MM.1S (cell line): ENCODE measurements at regions not wholly inside any gene's neighbourhood (a gene's known extent, or its start where the extent isn't known, plus 50 kb on each side); places are given as distances from the start of the nearest gene placed in this dataset.

Experiments used
- DNase-seq: peaks from one replicate; pipeline ENCODE4 v3.0.0-alpha.2; 2015
- H2AFZ ChIP-seq: fragments of 300-600 bp; sonication (generic); 2 replicates; pipeline ENCODE4 v1.6.0; 2016; ENCODE audit warnings: antibody characterized with exemption, low read length
- H3F3A ChIP-seq: fragments of 300-600 bp; sonication (generic); 2 replicates; pipeline ENCODE4 v1.6.1; 2016; ENCODE audit warnings: mild to moderate bottlenecking, antibody characterized with exemption, low read length, moderate library complexity, mixed read lengths; ENCODE audit not compliant: insufficient read depth
- H3K27ac ChIP-seq: fragments of 300-600 bp; sonication (generic); 2 replicates; pipeline ENCODE4 v1.5.1; 2016; ENCODE audit warnings: mild to moderate bottlenecking, low read length
- H3K27me3 ChIP-seq: fragments of 300-600 bp; sonication (generic); replicated peaks from 2 replicates; pipeline ENCODE4 v1.6.0; 2016; ENCODE audit warnings: low read length; ENCODE audit not compliant: insufficient read depth
- H3K36me3 ChIP-seq: fragments of 300-600 bp; sonication (generic); replicated peaks from 2 replicates; pipeline ENCODE4 v1.6.1; 2016; ENCODE audit warnings: mild to moderate bottlenecking, low read length, mixed read lengths; ENCODE audit not compliant: insufficient read depth
- H3K4me1 ChIP-seq: fragments of 300-600 bp; sonication (generic); 2 replicates; pipeline ENCODE4 v1.6.1; 2016; ENCODE audit warnings: low read length, mixed read lengths
- H3K4me2 ChIP-seq: fragments of 300-600 bp; sonication (generic); 2 replicates; pipeline ENCODE4 v1.6.0; 2016; ENCODE audit warnings: low read depth, low read length
- H3K4me3 ChIP-seq: fragments of 300-600 bp; sonication (generic); 2 replicates; pipeline ENCODE4 v1.5.1; 2016; ENCODE audit warnings: low read length, mixed read lengths
- H3K79me2 ChIP-seq: fragments of 300-600 bp; sonication (generic); 2 replicates; pipeline ENCODE4 v1.6.1; 2016; ENCODE audit warnings: mixed run types, low read length, mixed read lengths
- H3K9ac ChIP-seq: fragments of 300-600 bp; sonication (generic); 2 replicates; pipeline ENCODE4 v1.6.1; 2016; ENCODE audit warnings: low read length, mixed read lengths
- H3K9me2 ChIP-seq: fragments of 300-600 bp; sonication (generic); replicated peaks from 2 replicates; pipeline ENCODE4 v1.6.1; 2016; ENCODE audit warnings: mild to moderate bottlenecking, low read length, mixed read lengths; ENCODE audit not compliant: insufficient read depth
- H3K9me3 ChIP-seq: fragments of 300-600 bp; sonication (generic); replicated peaks from 2 replicates; pipeline ENCODE4 v1.6.1; 2016; ENCODE audit warnings: mild to moderate bottlenecking, low read length, mixed read lengths; ENCODE audit not compliant: insufficient read depth
- H4K20me1 ChIP-seq: fragments of 300-600 bp; sonication (generic); 2 replicates; pipeline ENCODE4 v1.6.1; 2016; ENCODE audit warnings: mild to moderate bottlenecking, low read length, moderate library complexity, mixed read lengths; ENCODE audit not compliant: insufficient read depth
- CTCF ChIP-seq: fragments of 300-600 bp; sonication (generic); IDR thresholded peaks from 2 replicates; pipeline ENCODE4 v1.5.1; 2016; ENCODE audit warnings: antibody characterized with exemption, low read length, mixed read lengths
- EZH2 ChIP-seq: fragments of 300-600 bp; sonication (generic); optimal IDR thresholded peaks from 2 replicates; pipeline ENCODE3; 2017; ENCODE audit warnings: low read depth, mild to moderate bottlenecking, antibody characterized with exemption, low read length, mixed read lengths
- EZH2phosphoT487 ChIP-seq: fragments of 300-600 bp; sonication (generic); IDR thresholded peaks from 2 replicates; pipeline ENCODE4 v1.6.1; 2018; ENCODE audit warnings: antibody characterized with exemption, low read length

- no peaks in the 10 kb centered on the region for H3K79me2 ChIP-seq
- H3K9ac ChIP-seq = no peak overlapping the region
- no peaks in the 10 kb centered on the region for H3F3A ChIP-seq
- H3K4me3 ChIP-seq = no peak overlapping the region
- H3K9me3 ChIP-seq = no peaks in the 10 kb centered on the region
- no peak overlapping the region for H3K4me2 ChIP-seq
- no peaks in the 10 kb centered on the region for H3K9me2 ChIP-seq
- H4K20me1 ChIP-seq = no peaks in the 10 kb centered on the region
- H3K27ac ChIP-seq = no peak overlapping the region
- TF ChIP-seq EZH2phosphoT487 = no peak
- no peak for TF ChIP-seq CTCF
- no peak for TF ChIP-seq EZH2
- no peaks in the 10 kb centered on the region for H3K27me3 ChIP-seq
- no peaks in the 10 kb centered on the region for H3K36me3 ChIP-seq
- DNase-seq = no peak
- H3K4me1 ChIP-seq = no peaks in the 10 kb centered on the region
- H2AFZ ChIP-seq = no peak overlapping the region
Observed at GRCh38 chr5:98275980-98276379, 497.5 kb upstream of the RGMB start.

GRCh38 chr5:98282521-98282920 lies 490.9 kb upstream of the RGMB start:
- Histone ChIP-seq H2AFZ (no peak overlapping the region), H3K9me2 (no peaks in the 10 kb centered on the region), H3K36me3 (no peaks in the 10 kb centered on the region), H3K4me3 (no peak overlapping the region), H3F3A (no peaks in the 10 kb centered on the region), H3K9ac (no peak overlapping the region), H3K79me2 (no peaks in the 10 kb centered on the region), H3K27ac (no peak overlapping the region), H3K4me1 (no peaks in the 10 kb centered on the region), H3K9me3 (no peaks in the 10 kb centered on the region), H3K4me2 (no peak overlapping the region), H3K27me3 (no peaks in the 10 kb centered on the region), H4K20me1 (no peaks in the 10 kb centered on the region)
- DNase-seq = no peak
- no peak for TF ChIP-seq CTCF
- no peak for TF ChIP-seq EZH2phosphoT487
- TF ChIP-seq EZH2 = no peak

- Histone ChIP-seq H3K4me2 (no peak overlapping the region), H3K27ac (no peak overlapping the region), H3K27me3 (no peaks in the 10 kb centered on the region), H3K4me3 (no peak overlapping the region), H2AFZ (no peak overlapping the region), H3K36me3 (no peaks in the 10 kb centered on the region), H3K79me2 (no peaks in the 10 kb centered on the region), H4K20me1 (no peaks in the 10 kb centered on the region), H3F3A (no peaks in the 10 kb centered on the region), H3K9me2 (no peaks in the 10 kb centered on the region), H3K9me3 (no peaks in the 10 kb centered on the region), H3K9ac (no peak overlapping the region), H3K4me1 (no peaks in the 10 kb centered on the region)
- no peak for TF ChIP-seq CTCF
- no peak for TF ChIP-seq EZH2
- no peak for TF ChIP-seq EZH2phosphoT487
- no peak for DNase-seq
Observed at GRCh38 chr5:98292496-98292895, 481.0 kb upstream of the RGMB start.
